SK-N-SH treated with all-trans-retinoic acid at 6 μM for 48 hours (cell line): ENCODE measurements at regions not wholly inside any gene's neighbourhood (a gene's known extent, or its start where the extent isn't known, plus 50 kb on each side); places are given as distances from the start of the nearest gene placed in this dataset.

ENCODE experiments used
- ATAC-seq: fragments of 200-7000 bp; cut with Tn5 transposase; 3 replicates; pipeline ENCODE4 v1.9.1; 2020; ENCODE audit warnings: mild to moderate bottlenecking, moderate library complexity
- ARNTL ChIP-seq: fragments of 450-650 bp; formaldehyde crosslinking; IDR thresholded peaks from 2 replicates; pipeline ENCODE4 v1.5.0; 2020; ENCODE audit warnings: low read depth, mild to moderate bottlenecking, moderate library complexity, borderline replicate concordance
- BACH2 ChIP-seq: fragments of 250-450 bp; sonication (Bioruptor Pico); IDR thresholded peaks from 2 replicates; pipeline ENCODE4 v1.9.0; 2021; ENCODE audit warnings: mild to moderate bottlenecking, borderline replicate concordance
- CREB5 ChIP-seq: fragments of 250-450 bp; sonication (Bioruptor Pico); IDR thresholded peaks from 2 replicates; pipeline ENCODE4 v1.5.1; 2020; ENCODE audit warnings: low read depth, mild to moderate bottlenecking, moderate library complexity
- CSDC2 ChIP-seq: fragments of 250-450 bp; sonication (Bioruptor Pico); IDR thresholded peaks from 2 replicates; pipeline ENCODE4 v1.5.0; 2020; ENCODE audit warnings: mild to moderate bottlenecking, moderate library complexity
- CSRNP3 ChIP-seq: fragments of 250-450 bp; sonication (Bioruptor Pico); IDR thresholded peaks from 2 replicates; pipeline ENCODE4 v1.5.1; 2021; ENCODE audit warnings: mild to moderate bottlenecking, moderate library complexity
- ESRRG ChIP-seq: fragments of 250-450 bp; sonication (Bioruptor Pico); IDR thresholded peaks from 2 replicates; pipeline ENCODE4 v1.6.1; 2021; ENCODE audit warnings: mild to moderate bottlenecking
- GLIS3 ChIP-seq: fragments of 250-450 bp; sonication (Bioruptor Pico); IDR thresholded peaks from 2 replicates; pipeline ENCODE4 v1.5.0; 2020; ENCODE audit warnings: mild to moderate bottlenecking, moderate library complexity
- ISL1 ChIP-seq: fragments of 250-450 bp; sonication (Bioruptor Pico); IDR thresholded peaks from 2 replicates; pipeline ENCODE4 v2.1.2; 2022; ENCODE audit warnings: mild to moderate bottlenecking, moderate library complexity
- OSR1 ChIP-seq: fragments of 250-450 bp; sonication (Bioruptor Pico); IDR thresholded peaks from 2 replicates; pipeline ENCODE4 v1.8.0; 2022; ENCODE audit warnings: moderate library complexity, mild to moderate bottlenecking, inconsistent platforms
- PATZ1 ChIP-seq: fragments of 250-450 bp; sonication (Bioruptor Pico); IDR thresholded peaks from 2 replicates; pipeline ENCODE4 v1.8.0; 2020; ENCODE audit warnings: mild to moderate bottlenecking, moderate library complexity, borderline replicate concordance
- POU6F1 ChIP-seq: fragments of 250-450 bp; sonication (Bioruptor Pico); IDR thresholded peaks from 2 replicates; pipeline ENCODE4 v1.8.0; 2021; ENCODE audit warnings: low read depth, mild to moderate bottlenecking, moderate library complexity, borderline replicate concordance
- PPARA ChIP-seq: fragments of 250-450 bp; sonication (Bioruptor Pico); IDR thresholded peaks from 2 replicates; pipeline ENCODE4 v1.5.0; 2020; ENCODE audit warnings: mild to moderate bottlenecking, borderline replicate concordance
- RARB ChIP-seq: fragments of 250-450 bp; sonication (Bioruptor Pico); IDR thresholded peaks from 2 replicates; pipeline ENCODE4 v1.8.0; 2021; ENCODE audit warnings: mild to moderate bottlenecking, moderate library complexity
- SNAI2 ChIP-seq: fragments of 250-450 bp; sonication (Bioruptor Pico); IDR thresholded peaks from 2 replicates; pipeline ENCODE4 v1.5.0; 2020; ENCODE audit warnings: mild to moderate bottlenecking, moderate library complexity
- TCF4 ChIP-seq: fragments of 250-450 bp; sonication (Bioruptor Pico); IDR thresholded peaks from 2 replicates; pipeline ENCODE4 v1.8.0; 2021; ENCODE audit warnings: mild to moderate bottlenecking, moderate library complexity, borderline replicate concordance
- TOX ChIP-seq: fragments of 250-450 bp; sonication (Bioruptor Pico); IDR thresholded peaks from 2 replicates; pipeline ENCODE4 v1.8.0; 2021; ENCODE audit warnings: mild to moderate bottlenecking, moderate library complexity, borderline replicate concordance
- TSHZ2 ChIP-seq: fragments of 250-450 bp; sonication (Bioruptor Pico); IDR thresholded peaks from 2 replicates; pipeline ENCODE4 v1.5.0; 2020; ENCODE audit warnings: mild to moderate bottlenecking, moderate library complexity
- ZC3H10 ChIP-seq: fragments of 250-450 bp; sonication (Bioruptor Pico); IDR thresholded peaks from 2 replicates; pipeline ENCODE4 v1.5.1; 2021; ENCODE audit warnings: mild to moderate bottlenecking, moderate library complexity
- ZFP30 ChIP-seq: fragments of 450-650 bp; formaldehyde crosslinking; IDR thresholded peaks from 2 replicates; pipeline ENCODE4 v1.5.0; 2022; ENCODE audit warnings: mild to moderate bottlenecking, moderate library complexity
- ZNF565 ChIP-seq: fragments of 450-650 bp; formaldehyde crosslinking; conservative IDR thresholded peaks from 2 replicates; pipeline ENCODE4 v1.5.0; 2020; ENCODE audit warnings: low read depth, mild to moderate bottlenecking, moderate library complexity
- ZNF70 ChIP-seq: fragments of 450-650 bp; formaldehyde crosslinking; IDR thresholded peaks from 2 replicates; pipeline ENCODE4 v1.5.0; 2020; ENCODE audit warnings: mild to moderate bottlenecking, moderate library complexity
- ZNF8 ChIP-seq: fragments of 450-650 bp; formaldehyde crosslinking; IDR thresholded peaks from 2 replicates; pipeline ENCODE4 v1.5.0; 2020; ENCODE audit warnings: mild to moderate bottlenecking, moderate library complexity

GRCh38 chr12:65634626-65635331 is 189.5 kb upstream of the HMGA2 start:
- peak; percentile 2; the same call in 1 of the 3 replicates for ATAC-seq
- TF ChIP-seq OSR1 (CRISPR knock-in tag) (no peak), ZC3H10 (no peak), ESRRG (CRISPR knock-in tag) (no peak), TSHZ2 (no peak), ISL1 (CRISPR knock-in tag) (no peak), TCF4 (CRISPR knock-in tag) (no peak), PATZ1 (CRISPR knock-in tag) (no peak), ZNF70 (CRISPR knock-in tag) (no peak), RARB (CRISPR knock-in tag) (no peak), CREB5 (CRISPR knock-in tag) (no peak), ARNTL (CRISPR knock-in tag) (no peak), SNAI2 (CRISPR knock-in tag) (no peak), ZNF565 (CRISPR knock-in tag) (no peak), ZFP30 (no peak), PPARA (no peak), GLIS3 (CRISPR knock-in tag) (no peak), CSRNP3 (CRISPR knock-in tag) (no peak), TOX (no peak), POU6F1 (CRISPR knock-in tag) (no peak)

- ATAC-seq = no peak
- no peak for TF ChIP-seq ZFP30
- no peak for TF ChIP-seq ESRRG (CRISPR knock-in tag)
- TF ChIP-seq ZNF8 (CRISPR knock-in tag) = no peak
Observed at GRCh38 chr12:65636436-65636835, 187.8 kb upstream of the HMGA2 start.

GRCh38 chr12:65637150-65637549 is 187.1 kb upstream of the HMGA2 start:
- TF ChIP-seq BACH2 (CRISPR knock-in tag) (no peak), ZNF70 (CRISPR knock-in tag) (no peak), TCF4 (CRISPR knock-in tag) (no peak), CSDC2 (CRISPR knock-in tag) (no peak), GLIS3 (CRISPR knock-in tag) (no peak), ZNF8 (CRISPR knock-in tag) (no peak), ZFP30 (no peak), ESRRG (CRISPR knock-in tag) (no peak), TSHZ2 (no peak), RARB (CRISPR knock-in tag) (peak; percentile 81), ISL1 (CRISPR knock-in tag) (no peak), SNAI2 (CRISPR knock-in tag) (no peak), CREB5 (CRISPR knock-in tag) (no peak), TOX (peak; percentile 77)
- peak; percentile 9; the same call in 2 of the 3 replicates for ATAC-seq
